Epithelial cell of esophagus (primary cell): ENCODE measurements at regions not wholly inside any gene's neighbourhood (a gene's known extent, or its start where the extent isn't known, plus 50 kb on each side); places are given as distances from the start of the nearest gene placed in this dataset.

Experiments
- DNase-seq: peaks from one replicate; pipeline ENCODE4 v3.0.0; 2010; ENCODE audit warnings: low read depth
- H3K4me3 ChIP-seq: 2 replicates; pipeline ENCODE4 v1.5.1; 2011; ENCODE audit warnings: mild to moderate bottlenecking, low read length, control low read depth
- TF ChIP-seq, protein P1 (sequence below): IDR thresholded peaks from 2 replicates; pipeline ENCODE4 v1.5.1; 2011; ENCODE audit warnings: low read depth, mild to moderate bottlenecking, low read length, control low read depth, inconsistent platforms; ENCODE audit not compliant: insufficient read depth; ENCODE audit errors: missing control alignments

GRCh38 chr6:93164781-93165180 is 254.6 kb downstream of the EPHA7 start:
- TF ChIP-seq, protein P1, sequence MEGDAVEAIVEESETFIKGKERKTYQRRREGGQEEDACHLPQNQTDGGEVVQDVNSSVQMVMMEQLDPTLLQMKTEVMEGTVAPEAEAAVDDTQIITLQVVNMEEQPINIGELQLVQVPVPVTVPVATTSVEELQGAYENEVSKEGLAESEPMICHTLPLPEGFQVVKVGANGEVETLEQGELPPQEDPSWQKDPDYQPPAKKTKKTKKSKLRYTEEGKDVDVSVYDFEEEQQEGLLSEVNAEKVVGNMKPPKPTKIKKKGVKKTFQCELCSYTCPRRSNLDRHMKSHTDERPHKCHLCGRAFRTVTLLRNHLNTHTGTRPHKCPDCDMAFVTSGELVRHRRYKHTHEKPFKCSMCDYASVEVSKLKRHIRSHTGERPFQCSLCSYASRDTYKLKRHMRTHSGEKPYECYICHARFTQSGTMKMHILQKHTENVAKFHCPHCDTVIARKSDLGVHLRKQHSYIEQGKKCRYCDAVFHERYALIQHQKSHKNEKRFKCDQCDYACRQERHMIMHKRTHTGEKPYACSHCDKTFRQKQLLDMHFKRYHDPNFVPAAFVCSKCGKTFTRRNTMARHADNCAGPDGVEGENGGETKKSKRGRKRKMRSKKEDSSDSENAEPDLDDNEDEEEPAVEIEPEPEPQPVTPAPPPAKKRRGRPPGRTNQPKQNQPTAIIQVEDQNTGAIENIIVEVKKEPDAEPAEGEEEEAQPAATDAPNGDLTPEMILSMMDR, result no peak
- no peak for DNase-seq

DNA sequence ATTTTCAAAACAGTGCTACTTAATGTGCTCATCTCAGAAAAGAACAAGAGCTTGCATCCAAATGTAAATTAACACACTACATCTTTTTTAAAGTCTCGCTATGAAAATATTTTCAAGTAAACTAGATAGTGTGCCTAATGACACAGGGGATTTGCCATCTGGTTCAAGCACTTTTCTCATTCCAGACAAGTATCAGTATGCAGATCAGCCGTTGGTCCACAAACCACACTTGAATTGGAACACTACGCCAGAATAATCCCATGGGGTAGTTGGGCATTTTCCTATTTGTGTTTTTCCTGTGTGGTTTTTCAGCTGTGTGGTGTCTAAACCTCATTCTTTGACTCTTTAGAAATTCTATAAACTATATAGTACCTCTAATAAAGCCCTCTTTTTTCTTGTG is 256.2 kb downstream of the EPHA7 start:
- TF ChIP-seq, protein P1, result no peak
- no peak overlapping the region for H3K4me3 ChIP-seq

More at GRCh38 chr6:93164781-93165180, 254.6 kb downstream of the EPHA7 start:
- H3K4me3 ChIP-seq, result no peak overlapping the region

DNA sequence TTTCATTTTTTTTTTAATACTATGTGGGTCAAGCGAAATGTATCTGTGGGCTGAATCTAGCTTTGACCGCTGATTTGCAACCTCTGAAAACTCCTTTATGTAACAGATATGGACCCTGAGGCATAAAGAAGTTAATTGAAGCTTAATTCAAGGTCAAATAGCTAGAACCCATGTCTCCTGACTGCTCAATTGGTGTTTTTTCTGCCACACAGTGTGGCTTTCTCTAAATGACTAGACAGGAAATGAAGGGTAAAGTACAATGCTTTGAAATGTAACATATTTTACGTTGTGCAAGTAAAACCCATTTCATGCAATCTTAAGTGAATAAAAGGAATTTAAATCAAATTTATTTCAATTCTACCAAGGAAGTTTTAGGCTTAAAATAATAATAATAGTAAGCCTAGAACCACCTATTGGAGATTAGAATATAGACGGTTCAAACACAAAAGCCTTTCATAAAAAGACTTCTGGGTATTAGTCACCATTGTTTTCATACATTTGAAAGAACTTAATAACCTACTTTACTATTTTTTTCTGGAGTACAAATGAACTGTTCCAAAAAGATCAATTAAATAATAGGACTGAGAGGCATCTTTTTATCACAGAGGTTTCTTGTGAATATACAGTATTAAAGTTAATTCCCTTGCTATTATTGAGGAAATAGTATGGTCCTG is 279.8 kb downstream of the EPHA7 start:
- TF ChIP-seq, protein P1, result no peak
- no peak for DNase-seq
- no peak overlapping the region for H3K4me3 ChIP-seq

More for the DNA sequence above, 256.2 kb downstream of the EPHA7 start:
- no peak for DNase-seq

DNA sequence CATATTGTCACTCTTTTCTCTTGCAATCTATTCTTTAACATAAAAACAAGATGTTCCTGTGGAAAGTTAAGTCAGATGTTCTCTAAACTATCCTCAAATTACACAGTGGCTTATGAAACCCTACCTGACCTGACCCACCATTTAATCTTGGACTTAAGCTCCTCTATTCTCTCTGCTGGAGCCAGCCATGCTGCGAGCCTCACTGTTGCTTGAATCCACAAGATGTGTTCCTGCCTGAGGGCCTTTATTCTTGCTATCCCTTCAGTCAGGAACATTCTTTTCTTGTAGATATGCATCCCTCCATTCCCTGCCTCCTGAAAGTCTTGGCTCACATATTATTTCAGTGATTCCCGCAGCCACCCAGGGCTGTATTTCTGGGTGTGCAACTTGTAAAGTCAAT is 283.2 kb downstream of the EPHA7 start:
- no peak overlapping the region for H3K4me3 ChIP-seq
- no peak for DNase-seq
- TF ChIP-seq, protein P1, result no peak

GRCh38 chr6:93124006-93124632 is 295.2 kb downstream of the EPHA7 start:
- TF ChIP-seq, protein P1, result no peak
- peak; percentile 10 for DNase-seq
- H3K4me3 ChIP-seq, result no peak overlapping the region

DNA sequence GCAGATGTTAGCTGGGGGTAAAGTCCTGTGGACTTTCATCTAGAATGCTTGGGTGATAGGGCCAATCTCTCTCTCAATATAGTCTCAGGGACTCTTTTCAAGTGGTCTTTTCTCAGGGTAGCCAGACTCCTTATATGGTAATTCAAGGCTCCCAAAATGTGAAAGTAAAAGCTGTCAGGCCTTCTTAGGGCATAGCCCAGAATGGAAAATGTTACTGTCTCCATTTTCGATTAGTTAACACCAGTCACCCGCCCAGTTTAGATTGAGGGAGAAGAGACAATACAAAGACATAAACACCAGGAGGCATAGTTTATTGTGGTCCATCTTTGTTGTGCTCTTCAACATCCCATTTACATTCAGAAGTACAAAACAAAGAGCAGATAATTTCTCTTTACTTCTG is 295.8 kb downstream of the EPHA7 start:
- no peak overlapping the region for H3K4me3 ChIP-seq
- TF ChIP-seq, protein P1, result no peak
- no peak for DNase-seq

DNA sequence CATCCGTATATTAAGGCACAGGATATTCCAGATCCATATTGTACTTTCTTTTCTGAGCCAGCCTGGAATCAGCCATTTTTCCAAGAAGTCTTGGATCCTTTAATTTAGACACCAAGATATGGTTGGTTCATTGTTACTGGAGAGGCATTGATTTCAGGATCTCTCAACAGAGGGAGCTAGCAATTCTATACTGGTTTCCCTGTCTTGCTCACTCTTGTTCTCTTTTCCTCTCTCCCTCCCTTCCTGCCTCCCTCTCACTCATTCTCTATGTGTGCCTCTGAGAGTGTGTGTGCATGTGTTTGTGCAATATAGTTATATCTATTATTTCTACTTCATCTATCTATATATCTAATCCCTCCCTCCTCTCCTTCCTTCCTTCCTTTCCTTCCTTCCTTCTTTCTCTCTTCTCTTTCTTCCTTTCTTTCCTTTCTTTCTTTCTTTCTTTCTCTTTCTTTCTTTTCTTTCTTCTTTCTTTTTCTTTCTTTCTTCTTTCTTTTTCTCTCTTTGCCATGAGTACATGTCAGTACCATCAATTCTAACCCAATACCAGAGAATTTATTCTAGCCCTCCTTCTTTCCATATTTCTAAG is 299.1 kb downstream of the EPHA7 start:
- TF ChIP-seq, protein P1, result no peak
- no peak overlapping the region for H3K4me3 ChIP-seq
- DNase-seq, result no peak
